HG03039 (cell line): ENCODE measurements at regions not wholly inside any gene's neighbourhood (a gene's known extent, or its start where the extent isn't known, plus 50 kb on each side); places are given as distances from the start of the nearest gene placed in this dataset.
"Not testable (repeated sequence)": the region's sequence is repeated elsewhere in the genome, so short reads cannot be mapped to it uniquely, and the experiment has no call there.

Source experiments
- ATAC-seq: cut with Tn5 transposase; IDR thresholded peaks from one replicate; pipeline ENCODE4 v1.9.1; 2021; ENCODE audit warnings: mild to moderate bottlenecking, moderate library complexity; ENCODE audit not compliant: unreplicated experiment

GRCh38 chr1:199474738-199475137 lies 552.8 kb upstream of the NR5A2 start:
- no peak for ATAC-seq

GRCh38 chr1:199482426-199482825 lies 545.1 kb upstream of the NR5A2 start:
- ATAC-seq, result no peak

GRCh38 chr1:199489594-199489993 lies 537.9 kb upstream of the NR5A2 start:
- ATAC-seq, result no peak

- ATAC-seq, result no peak
Measured at GRCh38 chr1:199490769-199491527, 536.6 kb upstream of the NR5A2 start.

GRCh38 chr1:199495432-199495831 lies 532.1 kb upstream of the NR5A2 start:
- ATAC-seq, result no peak

- not testable (repeated sequence) for ATAC-seq
Measured at GRCh38 chr1:199498802-199499201, 528.7 kb upstream of the NR5A2 start.

GRCh38 chr1:199508072-199508471 lies 519.4 kb upstream of the NR5A2 start:
- ATAC-seq, result no peak

GRCh38 chr1:199508653-199509052 lies 518.9 kb upstream of the NR5A2 start:
- ATAC-seq, result no peak

- no peak for ATAC-seq
Measured at GRCh38 chr1:199509456-199509855, 518.1 kb upstream of the NR5A2 start.

GRCh38 chr1:199510314-199510713 lies 517.2 kb upstream of the NR5A2 start:
- no peak for ATAC-seq

- ATAC-seq, result no peak
Measured at GRCh38 chr1:199512037-199512710, 515.3 kb upstream of the NR5A2 start.

- no peak for ATAC-seq
Measured at GRCh38 chr1:199515261-199515660, 512.2 kb upstream of the NR5A2 start.

- no peak for ATAC-seq
Measured at GRCh38 chr1:199522338-199522737, 505.2 kb upstream of the NR5A2 start.

GRCh38 chr1:199522936-199523335 lies 504.6 kb upstream of the NR5A2 start:
- no peak for ATAC-seq

- ATAC-seq, result no peak
Measured at GRCh38 chr1:199529324-199529723, 498.2 kb upstream of the NR5A2 start.

- ATAC-seq, result not testable (repeated sequence)
Measured at GRCh38 chr1:199533361-199533760, 494.1 kb upstream of the NR5A2 start.

- ATAC-seq, result no peak
Measured at GRCh38 chr1:199545780-199546179, 481.7 kb upstream of the NR5A2 start.

GRCh38 chr1:199546323-199546722 lies 481.2 kb upstream of the NR5A2 start:
- ATAC-seq, result no peak

- ATAC-seq, result no peak
Measured at GRCh38 chr1:199549421-199549820, 478.1 kb upstream of the NR5A2 start.

- ATAC-seq, result no peak
Measured at GRCh38 chr1:199550199-199551065, 477.1 kb upstream of the NR5A2 start.

GRCh38 chr1:199551967-199552565 lies 475.4 kb upstream of the NR5A2 start:
- ATAC-seq, result no peak
